Neural crest cell (in vitro differentiated cells): ENCODE measurements at regions not wholly inside any gene's neighbourhood (a gene's known extent, or its start where the extent isn't known, plus 50 kb on each side); places are given as distances from the start of the nearest gene placed in this dataset.

Source experiments
- DNase-seq: peaks from one replicate; pipeline ENCODE4 v3.0.0; 2021; ENCODE audit warnings: low read depth, mixed read lengths, low spot score
- H3K27ac Mint-ChIP-seq: one replicate; pipeline ENCODE4 v1.8.0; 2021; ENCODE audit warnings: mild to moderate bottlenecking, mixed read lengths; ENCODE audit not compliant: unreplicated experiment
- H3K27me3 Mint-ChIP-seq: 2 replicates; pipeline ENCODE4 v1.8.0; 2021; ENCODE audit warnings: low read depth, mild to moderate bottlenecking, mixed read lengths
- H3K36me3 Mint-ChIP-seq: 2 replicates; pipeline ENCODE4 v1.8.0; 2021; ENCODE audit warnings: low read depth, mild to moderate bottlenecking, mixed read lengths
- H3K4me1 Mint-ChIP-seq: 2 replicates; pipeline ENCODE4 v1.8.0; 2021; ENCODE audit warnings: mixed read lengths
- H3K4me3 Mint-ChIP-seq: one replicate; pipeline ENCODE4 v1.8.0; 2021; ENCODE audit warnings: mild to moderate bottlenecking, mixed read lengths
- H3K9me3 Mint-ChIP-seq: 2 replicates; pipeline ENCODE4 v1.8.0; 2021; ENCODE audit warnings: mixed read lengths
- TF ChIP-seq, protein P1 (sequence below): fragments of 200-600 bp; sonication (generic); conservative IDR thresholded peaks from 2 replicates; pipeline ENCODE4 v1.5.0; 2021; ENCODE audit warnings: antibody characterized with exemption, mild to moderate bottlenecking

DNA sequence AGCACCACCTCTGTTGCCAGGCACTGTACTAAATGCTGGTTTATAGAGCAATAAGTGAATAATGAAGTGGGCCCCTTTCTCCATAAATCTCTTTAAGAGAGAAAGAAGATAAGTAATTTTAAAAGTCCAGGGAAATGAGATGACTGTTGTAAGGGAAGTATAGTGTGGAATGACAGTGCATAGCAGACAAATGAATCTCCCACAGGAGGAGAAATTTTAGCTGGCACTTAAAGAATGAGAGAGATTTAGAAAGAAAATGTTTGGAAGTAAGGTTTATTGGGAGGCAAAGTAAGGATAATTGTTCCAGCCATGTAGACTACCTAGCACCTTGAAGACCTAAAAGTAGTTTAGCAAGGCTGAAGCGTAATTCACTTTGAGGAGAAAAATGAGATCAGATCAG is 1081.1 kb upstream of the PABPC4L start:
- H3K27ac Mint-ChIP-seq = peak overlapping the region; percentile 1
- no peaks in the 10 kb centered on the region for H3K36me3 Mint-ChIP-seq
- TF ChIP-seq, protein P1, sequence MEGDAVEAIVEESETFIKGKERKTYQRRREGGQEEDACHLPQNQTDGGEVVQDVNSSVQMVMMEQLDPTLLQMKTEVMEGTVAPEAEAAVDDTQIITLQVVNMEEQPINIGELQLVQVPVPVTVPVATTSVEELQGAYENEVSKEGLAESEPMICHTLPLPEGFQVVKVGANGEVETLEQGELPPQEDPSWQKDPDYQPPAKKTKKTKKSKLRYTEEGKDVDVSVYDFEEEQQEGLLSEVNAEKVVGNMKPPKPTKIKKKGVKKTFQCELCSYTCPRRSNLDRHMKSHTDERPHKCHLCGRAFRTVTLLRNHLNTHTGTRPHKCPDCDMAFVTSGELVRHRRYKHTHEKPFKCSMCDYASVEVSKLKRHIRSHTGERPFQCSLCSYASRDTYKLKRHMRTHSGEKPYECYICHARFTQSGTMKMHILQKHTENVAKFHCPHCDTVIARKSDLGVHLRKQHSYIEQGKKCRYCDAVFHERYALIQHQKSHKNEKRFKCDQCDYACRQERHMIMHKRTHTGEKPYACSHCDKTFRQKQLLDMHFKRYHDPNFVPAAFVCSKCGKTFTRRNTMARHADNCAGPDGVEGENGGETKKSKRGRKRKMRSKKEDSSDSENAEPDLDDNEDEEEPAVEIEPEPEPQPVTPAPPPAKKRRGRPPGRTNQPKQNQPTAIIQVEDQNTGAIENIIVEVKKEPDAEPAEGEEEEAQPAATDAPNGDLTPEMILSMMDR = no peak
- H3K27me3 Mint-ChIP-seq = no peaks in the 10 kb centered on the region
- H3K9me3 Mint-ChIP-seq = no peaks in the 10 kb centered on the region
- H3K4me1 Mint-ChIP-seq = no peaks in the 10 kb centered on the region
- H3K4me3 Mint-ChIP-seq = no peak overlapping the region
- no peak for DNase-seq

GRCh38 chr4:135281230-135281629 is 1079.6 kb upstream of the PABPC4L start:
- no peak overlapping the region for H3K4me3 Mint-ChIP-seq
- H3K36me3 Mint-ChIP-seq = no peaks in the 10 kb centered on the region
- H3K9me3 Mint-ChIP-seq = no peaks in the 10 kb centered on the region
- no peaks in the 10 kb centered on the region for H3K4me1 Mint-ChIP-seq
- no peak overlapping the region for H3K27ac Mint-ChIP-seq
- H3K27me3 Mint-ChIP-seq = no peaks in the 10 kb centered on the region
- TF ChIP-seq, protein P1 = no peak
- no peak for DNase-seq

DNA sequence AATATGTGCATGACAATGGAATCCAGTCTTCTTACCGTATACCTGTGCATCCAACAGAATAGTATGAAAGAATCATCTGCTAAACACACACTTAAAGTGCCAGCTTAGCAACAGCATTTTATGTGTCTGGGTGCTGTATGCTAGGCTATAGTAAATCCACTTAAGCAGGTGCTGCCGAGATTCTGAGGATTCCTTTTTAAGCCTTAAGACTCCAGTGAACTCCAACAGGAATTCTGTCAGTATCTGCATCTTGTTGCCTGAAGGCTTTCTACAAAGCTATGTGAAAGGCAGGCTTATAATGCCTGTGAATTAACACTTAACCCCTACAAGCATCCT is 1076.4 kb upstream of the PABPC4L start:
- H3K36me3 Mint-ChIP-seq = no peaks in the 10 kb centered on the region
- no peaks in the 10 kb centered on the region for H3K9me3 Mint-ChIP-seq
- no peak overlapping the region for H3K4me3 Mint-ChIP-seq
- DNase-seq = no peak
- no peaks in the 10 kb centered on the region for H3K4me1 Mint-ChIP-seq
- no peak overlapping the region for H3K27ac Mint-ChIP-seq
- no peaks in the 10 kb centered on the region for H3K27me3 Mint-ChIP-seq
- TF ChIP-seq, protein P1 = no peak

GRCh38 chr4:135277068-135277979 is 1075.7 kb upstream of the PABPC4L start:
- TF ChIP-seq, protein P1 = no peak
- Mint-ChIP-seq H3K27ac (no peak overlapping the region), H3K9me3 (no peaks in the 10 kb centered on the region), H3K36me3 (no peaks in the 10 kb centered on the region), H3K27me3 (no peaks in the 10 kb centered on the region), H3K4me1 (no peaks in the 10 kb centered on the region), H3K4me3 (no peak overlapping the region)
- no peak for DNase-seq

DNA sequence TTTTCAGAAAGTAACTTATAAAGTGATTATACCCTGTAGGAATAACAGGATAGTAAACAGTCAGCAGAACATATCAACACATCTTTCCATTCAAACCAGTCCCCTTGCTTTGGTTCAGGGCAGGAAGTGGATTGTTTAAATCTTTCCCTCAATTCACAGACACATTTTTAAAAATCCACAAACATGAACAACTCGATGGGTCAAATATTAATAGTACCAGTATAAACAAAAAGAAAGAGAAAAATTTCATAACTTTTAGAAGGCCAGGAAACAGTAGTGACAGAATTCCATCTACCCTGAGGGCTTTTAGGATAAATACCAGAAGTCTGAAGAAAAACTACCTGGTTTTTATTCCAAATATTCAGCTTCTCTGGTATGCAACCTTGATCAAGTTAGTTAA is 1072.8 kb upstream of the PABPC4L start:
- H3K9me3 Mint-ChIP-seq = no peaks in the 10 kb centered on the region
- H3K27ac Mint-ChIP-seq = no peak overlapping the region
- no peak for DNase-seq
- no peaks in the 10 kb centered on the region for H3K36me3 Mint-ChIP-seq
- H3K4me1 Mint-ChIP-seq = no peaks in the 10 kb centered on the region
- no peak overlapping the region for H3K4me3 Mint-ChIP-seq
- TF ChIP-seq, protein P1 = no peak
- no peaks in the 10 kb centered on the region for H3K27me3 Mint-ChIP-seq
